ENCODE measurements at regions not wholly inside any gene's neighbourhood (a gene's known extent, or its start where the extent isn't known, plus 50 kb on each side); places are given as distances from the start of the nearest gene placed in this dataset.

- H3K4me3 ChIP-seq (ENCODE audit: low read depth, low read length) = no peak overlapping the region
- no peak for DNase-seq (ENCODE audit: low read depth)
- TF ChIP-seq, protein P1, sequence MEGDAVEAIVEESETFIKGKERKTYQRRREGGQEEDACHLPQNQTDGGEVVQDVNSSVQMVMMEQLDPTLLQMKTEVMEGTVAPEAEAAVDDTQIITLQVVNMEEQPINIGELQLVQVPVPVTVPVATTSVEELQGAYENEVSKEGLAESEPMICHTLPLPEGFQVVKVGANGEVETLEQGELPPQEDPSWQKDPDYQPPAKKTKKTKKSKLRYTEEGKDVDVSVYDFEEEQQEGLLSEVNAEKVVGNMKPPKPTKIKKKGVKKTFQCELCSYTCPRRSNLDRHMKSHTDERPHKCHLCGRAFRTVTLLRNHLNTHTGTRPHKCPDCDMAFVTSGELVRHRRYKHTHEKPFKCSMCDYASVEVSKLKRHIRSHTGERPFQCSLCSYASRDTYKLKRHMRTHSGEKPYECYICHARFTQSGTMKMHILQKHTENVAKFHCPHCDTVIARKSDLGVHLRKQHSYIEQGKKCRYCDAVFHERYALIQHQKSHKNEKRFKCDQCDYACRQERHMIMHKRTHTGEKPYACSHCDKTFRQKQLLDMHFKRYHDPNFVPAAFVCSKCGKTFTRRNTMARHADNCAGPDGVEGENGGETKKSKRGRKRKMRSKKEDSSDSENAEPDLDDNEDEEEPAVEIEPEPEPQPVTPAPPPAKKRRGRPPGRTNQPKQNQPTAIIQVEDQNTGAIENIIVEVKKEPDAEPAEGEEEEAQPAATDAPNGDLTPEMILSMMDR (IDR thresholded peaks at IDR 0.05; ENCODE audit: insufficient read depth, low read length) = no peak
These were observed 326.9 kb downstream of the LPIN1 start for GRCh38 chr2:12073217-12073852.

DNA sequence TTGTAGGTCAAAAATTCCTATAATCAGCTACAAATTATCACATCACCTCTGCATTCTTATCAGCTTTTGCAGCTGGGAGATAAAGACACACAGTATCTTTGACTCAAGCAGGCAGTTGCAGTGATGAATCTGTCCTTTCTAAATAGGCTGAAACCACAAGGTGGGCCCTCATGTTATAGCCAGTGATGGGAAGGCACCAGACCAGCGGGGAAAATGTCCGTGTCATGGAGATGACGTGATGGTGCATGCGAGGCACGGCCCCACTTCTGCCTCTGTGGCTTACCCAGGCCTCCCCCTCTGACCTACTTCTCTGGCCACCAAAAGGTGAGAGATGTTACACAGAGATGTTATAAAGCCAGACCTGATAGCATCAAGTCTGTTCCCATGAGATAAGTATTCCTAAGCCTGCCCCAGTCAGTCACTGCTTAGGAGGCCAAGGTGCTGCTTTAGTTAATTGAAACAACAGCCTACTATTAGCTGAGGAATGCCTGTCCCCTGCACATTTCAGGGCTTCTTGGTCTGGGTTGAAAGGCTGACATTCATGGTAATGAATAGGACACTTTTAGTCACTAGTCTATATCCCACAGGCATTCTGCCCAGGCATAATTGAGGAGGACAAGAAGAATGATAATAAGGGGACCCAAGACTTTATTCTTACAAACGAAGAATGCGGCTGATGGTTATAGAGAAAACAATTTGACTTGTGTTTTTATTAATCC, 327.9 kb downstream of the LPIN1 start:
- no peak for DNase-seq (ENCODE audit: low read depth)

DNA sequence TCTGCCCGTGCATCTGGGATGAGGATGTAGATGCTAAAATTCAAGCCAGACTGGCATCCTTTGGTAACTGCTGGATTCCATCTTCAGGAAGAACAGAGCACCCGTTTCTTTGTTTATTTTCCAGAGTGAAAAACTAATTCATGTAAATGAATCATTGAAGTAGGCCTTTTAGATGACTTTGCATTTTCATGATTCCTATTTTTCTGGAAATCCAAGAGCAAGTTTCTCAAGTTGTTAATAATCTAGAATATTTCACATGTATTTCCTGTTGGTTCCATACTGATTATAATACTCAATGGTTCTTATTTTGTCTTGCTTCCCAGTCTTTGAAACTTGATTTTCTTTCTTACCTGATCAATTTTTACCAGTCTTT, 328.4 kb downstream of the LPIN1 start:
- no peak overlapping the region for H3K4me3 ChIP-seq (ENCODE audit: low read depth, low read length)
- no peak for DNase-seq (ENCODE audit: low read depth)
- TF ChIP-seq, protein P1 (IDR thresholded peaks at IDR 0.05; ENCODE audit: insufficient read depth, low read length) = no peak

More for the DNA sequence above, 327.9 kb downstream of the LPIN1 start:
- H3K4me3 ChIP-seq (ENCODE audit: low read depth, low read length) = no peak overlapping the region
- TF ChIP-seq, protein P1 (IDR thresholded peaks at IDR 0.05; ENCODE audit: insufficient read depth, low read length) = no peak

DNA sequence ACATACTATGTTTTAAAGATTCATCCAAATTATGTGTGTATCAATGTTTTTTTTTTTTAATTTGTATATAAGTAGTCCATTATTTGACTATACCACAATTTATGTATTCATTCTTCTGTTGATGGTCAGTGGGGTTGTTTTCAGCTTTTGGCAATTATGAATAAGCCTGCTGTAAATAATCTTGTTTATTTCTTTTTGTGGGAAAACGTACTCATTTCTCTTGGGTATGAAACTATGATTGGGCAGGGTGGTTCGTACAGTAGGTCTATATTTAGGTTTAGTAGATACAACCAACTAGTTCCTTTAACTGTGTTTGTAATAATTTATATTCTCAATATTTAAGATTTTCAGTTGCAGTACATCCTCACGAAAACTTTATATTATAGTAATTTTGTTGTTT, 329.2 kb downstream of the LPIN1 start:
- H3K4me3 ChIP-seq (ENCODE audit: low read depth, low read length) = no peak overlapping the region
- TF ChIP-seq, protein P1 (IDR thresholded peaks at IDR 0.05; ENCODE audit: insufficient read depth, low read length) = no peak
- DNase-seq (ENCODE audit: low read depth) = no peak

GRCh38 chr2:12076810-12077209, 330.4 kb downstream of the LPIN1 start:
- no peak for DNase-seq (ENCODE audit: low read depth)

GRCh38 chr2:12080360-12080759, 333.9 kb downstream of the LPIN1 start:
- no peak for DNase-seq (ENCODE audit: low read depth)
- H3K4me3 ChIP-seq (ENCODE audit: low read depth, low read length) = no peak overlapping the region
- TF ChIP-seq, protein P1 (IDR thresholded peaks at IDR 0.05; ENCODE audit: insufficient read depth, low read length) = no peak

More at GRCh38 chr2:12076810-12077209, 330.4 kb downstream of the LPIN1 start:
- TF ChIP-seq, protein P1 (IDR thresholded peaks at IDR 0.05; ENCODE audit: insufficient read depth, low read length) = no peak
- no peak overlapping the region for H3K4me3 ChIP-seq (ENCODE audit: low read depth, low read length)
